SKM-1 (cell line): ENCODE measurements at regions not wholly inside any gene's neighbourhood (a gene's known extent, or its start where the extent isn't known, plus 50 kb on each side); places are given as distances from the start of the nearest gene placed in this dataset.
"Not testable (repeated sequence)": the region's sequence is repeated elsewhere in the genome, so short reads cannot be mapped to it uniquely, and the experiment has no call there.

Experiments
- DNase-seq: peaks from one replicate; lab custom pipeline; 2025; ENCODE audit not compliant: unreplicated experiment; lab: John Stamatoyannopoulos, UW

DNA sequence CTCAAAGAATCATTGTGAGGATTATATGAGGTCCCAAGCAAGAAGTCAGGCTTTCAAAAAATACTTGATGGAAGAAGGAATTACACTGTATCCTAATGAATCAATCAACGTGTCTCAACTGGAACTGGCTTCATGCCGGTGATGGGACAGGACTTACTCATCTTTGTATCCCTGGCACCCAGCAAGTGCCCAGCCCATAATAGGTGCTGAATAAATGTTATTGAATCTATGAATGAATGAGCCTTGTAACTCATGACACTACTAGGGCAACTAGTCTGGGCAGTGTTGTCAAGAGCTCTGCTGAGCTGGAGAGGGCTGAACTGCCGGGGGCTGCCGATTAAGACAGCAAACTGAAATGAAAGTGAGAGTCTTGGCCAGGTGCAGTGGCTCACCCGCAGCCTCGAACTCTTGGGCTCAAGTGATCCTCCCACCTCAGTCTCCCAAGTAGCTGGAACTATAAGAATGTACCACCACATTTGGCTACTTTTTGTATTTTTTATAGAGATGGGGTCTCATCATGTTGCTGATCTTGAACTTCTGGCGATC lies 87.2 kb upstream of the KIF5B start:
- DNase-seq = no peak

DNA sequence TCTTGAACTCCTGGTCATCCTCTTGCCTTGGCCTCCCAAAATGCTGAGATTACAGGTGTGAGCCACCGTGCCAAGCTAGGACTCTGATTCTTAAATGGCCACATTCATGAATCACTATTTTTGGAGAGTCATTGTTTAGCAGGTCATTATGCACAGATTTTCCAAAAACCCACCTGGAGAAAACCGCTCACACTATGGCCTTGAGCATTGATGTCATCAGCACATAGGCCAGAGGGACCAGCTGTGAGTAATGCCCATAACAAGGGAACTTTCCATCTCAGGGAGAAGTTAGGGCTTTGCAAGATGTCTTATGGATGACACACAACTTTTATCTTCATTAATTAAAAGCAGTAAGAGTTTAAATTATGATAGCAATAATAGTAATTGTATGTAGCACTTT lies 86.4 kb upstream of the KIF5B start:
- no peak for DNase-seq

DNA sequence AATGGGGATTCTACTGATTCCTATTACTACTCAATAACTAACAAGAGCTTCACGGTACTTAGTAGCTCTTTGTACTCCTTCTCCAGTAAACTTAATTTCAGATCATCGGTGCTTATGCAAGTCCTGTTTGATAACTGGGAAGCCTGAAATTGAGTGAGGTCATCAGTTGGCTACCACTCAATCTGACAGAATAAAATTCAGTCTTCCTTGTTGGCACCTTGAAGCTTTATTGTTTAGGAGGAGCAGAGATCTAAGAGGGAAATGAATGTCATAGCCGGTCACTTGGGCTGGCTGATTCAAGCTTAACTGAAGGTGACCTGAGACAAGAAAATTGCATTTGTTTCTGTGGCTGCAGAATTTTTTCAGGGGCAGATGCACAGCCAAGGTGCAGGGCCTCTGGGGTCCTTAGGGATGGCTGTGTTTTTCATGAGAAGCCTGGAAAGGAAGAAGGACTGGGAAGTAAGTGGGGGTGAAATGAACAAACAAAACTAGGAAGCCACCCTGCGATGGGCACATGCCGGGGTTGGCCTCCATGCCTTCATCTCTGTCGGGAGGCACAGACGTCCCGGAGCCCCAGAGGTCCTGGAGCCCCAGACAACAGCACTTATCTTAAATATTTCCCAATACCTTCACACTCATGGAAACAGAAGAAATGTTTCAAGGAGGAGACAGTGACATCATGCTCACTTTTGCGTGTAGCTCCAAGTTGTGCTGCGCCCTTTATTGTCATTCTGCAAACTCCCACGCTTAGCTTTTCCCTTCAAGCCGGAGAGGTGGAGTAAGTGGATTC lies 85.0 kb upstream of the KIF5B start:
- no peak for DNase-seq

DNA sequence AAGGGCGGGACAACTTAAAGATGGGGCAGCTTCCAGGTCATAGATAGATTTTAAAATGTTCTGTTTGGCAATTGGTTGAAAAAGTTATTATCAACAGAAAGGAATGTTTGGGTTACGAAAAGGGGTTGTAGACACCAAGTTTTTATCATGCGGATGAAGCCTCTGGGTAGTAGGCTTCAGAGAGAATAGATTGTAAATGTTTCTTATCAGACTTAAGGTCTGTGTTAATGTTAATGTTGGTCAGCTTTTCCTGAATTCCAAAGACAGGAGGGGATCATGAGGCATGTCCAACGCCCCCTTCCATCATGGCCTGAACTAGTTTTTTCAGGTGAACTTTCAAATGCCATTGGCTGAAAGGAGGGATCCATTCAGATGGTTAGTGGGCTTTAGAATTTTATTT lies 84.2 kb upstream of the KIF5B start:
- no peak for DNase-seq

DNA sequence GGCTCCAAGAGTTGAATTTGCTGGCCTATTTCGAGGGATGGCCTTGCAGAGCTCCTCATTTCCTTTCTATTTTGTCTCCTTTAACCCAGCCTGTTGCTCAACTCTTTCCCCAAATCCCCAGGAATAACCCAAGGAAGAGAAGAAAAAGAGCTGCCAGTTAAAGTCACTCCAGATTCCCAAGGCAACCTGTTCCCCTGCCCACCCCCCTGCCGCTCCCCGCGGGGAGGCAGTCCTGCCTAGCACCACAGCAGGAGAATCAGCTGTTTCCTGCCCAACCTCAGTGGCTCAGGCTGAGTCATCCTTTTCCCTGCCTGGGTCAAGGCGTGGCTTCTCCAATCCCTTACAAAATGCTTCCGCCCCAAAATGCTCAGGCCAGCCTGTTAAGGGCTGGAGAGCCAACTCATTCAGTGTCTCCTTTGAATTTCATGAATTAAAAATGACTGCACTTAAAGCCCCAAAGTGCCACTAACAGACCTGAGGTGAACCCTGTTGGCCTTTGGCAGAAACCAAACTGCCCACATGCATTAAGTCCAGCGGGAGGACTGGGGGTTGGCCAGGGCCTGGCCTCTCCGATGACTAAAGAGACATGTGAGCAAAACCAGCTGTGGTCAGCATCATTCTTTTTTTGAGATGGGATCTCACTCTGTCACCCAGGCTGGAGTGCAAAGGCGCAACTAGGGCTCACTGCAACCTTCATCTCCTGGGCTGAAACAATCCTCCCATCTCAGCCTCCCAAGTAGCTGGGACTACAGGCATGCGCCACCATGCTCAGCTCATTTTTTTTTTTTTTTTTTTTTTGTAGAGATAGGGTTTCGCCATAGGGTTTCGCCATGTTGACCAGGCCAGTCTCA lies 83.2 kb upstream of the KIF5B start:
- peak; percentile 4 for DNase-seq

DNA sequence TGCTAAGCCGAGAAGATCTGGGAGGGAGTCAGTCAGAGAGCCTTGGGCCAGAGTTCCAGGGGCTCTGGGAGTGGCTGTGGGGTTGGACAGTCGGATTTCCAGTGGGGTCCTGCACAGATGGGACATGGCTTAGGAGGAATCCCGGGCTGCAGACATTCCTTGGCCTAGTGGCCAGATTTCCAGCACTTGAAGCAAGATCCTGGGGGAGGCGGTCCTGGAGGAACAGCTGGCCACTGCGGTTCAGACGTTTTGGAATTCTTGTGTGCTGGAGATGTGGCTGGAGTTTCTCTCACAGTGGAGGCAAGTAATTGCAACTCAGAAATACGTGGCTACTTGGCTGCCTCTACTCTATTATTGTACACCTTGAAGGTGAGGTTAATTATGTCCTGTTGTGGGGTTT lies 80.7 kb upstream of the KIF5B start:
- DNase-seq = not testable (repeated sequence)

DNA sequence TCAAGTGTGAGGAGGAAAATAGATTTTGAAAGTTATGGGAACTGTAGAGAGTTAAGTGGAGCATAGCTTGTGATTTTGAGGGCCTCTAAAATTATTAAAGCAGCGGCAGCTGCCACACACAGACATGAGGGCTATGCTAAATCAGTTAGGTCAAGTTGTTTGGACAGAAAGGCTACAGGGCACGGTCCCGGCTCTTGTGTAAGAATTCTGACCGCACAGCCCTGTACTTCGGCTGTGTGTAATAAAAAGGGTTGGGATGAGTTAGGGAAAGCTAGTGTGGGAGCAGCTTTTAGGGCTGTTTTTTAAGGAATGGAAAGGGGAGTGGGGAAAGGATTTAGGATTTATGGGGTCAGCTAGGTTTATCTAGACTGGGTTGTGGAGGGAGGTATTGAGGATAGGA lies 79.6 kb upstream of the KIF5B start:
- not testable (repeated sequence) for DNase-seq

DNA sequence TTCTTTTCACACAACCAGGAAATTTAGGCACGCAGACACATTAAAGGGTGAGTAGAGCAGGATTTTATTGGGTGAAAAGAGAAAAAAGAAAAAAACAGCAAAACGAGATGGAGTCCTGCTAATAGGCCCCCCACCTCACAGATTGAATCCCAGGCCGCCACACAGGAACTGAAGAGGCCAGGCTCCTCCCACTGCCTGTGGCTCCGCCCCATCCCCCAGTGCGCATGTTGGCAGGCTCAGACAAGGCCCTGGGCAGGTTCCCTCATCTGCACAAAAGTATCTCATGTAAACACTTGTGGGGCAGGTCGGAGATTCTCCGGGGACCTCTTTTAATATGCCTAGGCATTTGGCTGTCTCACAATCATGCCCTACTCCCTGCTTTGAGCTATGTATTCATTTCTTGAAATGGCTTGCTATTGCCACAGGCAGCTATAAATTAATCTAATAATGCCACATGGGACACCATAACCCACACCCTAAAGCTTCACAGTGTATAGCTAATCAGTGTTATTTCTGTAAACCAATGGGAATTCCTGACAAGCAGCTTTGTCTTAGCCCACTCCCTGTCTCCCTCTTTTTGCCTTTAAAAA lies 76.2 kb upstream of the KIF5B start:
- DNase-seq = no peak

GRCh38 chr10:32131388-32131787 lies 75.2 kb upstream of the KIF5B start:
- no peak for DNase-seq

- no peak for DNase-seq
Measured at GRCh38 chr10:32130788-32131187, 74.6 kb upstream of the KIF5B start.

GRCh38 chr10:32125023-32125422 lies 68.8 kb upstream of the KIF5B start:
- DNase-seq = no peak

DNA sequence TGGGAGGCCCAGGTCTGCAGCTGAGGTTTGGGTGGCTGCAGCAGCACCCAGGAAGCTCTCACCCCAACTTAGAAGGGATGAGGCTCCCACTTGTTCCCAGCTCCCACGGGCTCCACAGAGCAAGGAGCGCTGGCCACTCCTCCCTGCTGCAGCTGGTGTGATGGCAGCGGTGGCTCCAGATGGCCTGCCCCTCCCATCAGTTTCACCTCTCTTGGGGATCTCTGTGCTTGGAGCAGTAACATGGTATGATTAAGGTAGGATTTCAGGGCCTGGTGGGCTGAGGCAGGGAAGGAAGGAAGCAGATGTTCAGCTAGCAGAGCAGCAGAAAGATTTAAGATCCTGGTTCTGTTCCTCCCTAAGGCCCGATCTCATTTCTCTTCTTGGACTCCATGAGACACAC lies 66.8 kb upstream of the KIF5B start:
- no peak for DNase-seq

DNA sequence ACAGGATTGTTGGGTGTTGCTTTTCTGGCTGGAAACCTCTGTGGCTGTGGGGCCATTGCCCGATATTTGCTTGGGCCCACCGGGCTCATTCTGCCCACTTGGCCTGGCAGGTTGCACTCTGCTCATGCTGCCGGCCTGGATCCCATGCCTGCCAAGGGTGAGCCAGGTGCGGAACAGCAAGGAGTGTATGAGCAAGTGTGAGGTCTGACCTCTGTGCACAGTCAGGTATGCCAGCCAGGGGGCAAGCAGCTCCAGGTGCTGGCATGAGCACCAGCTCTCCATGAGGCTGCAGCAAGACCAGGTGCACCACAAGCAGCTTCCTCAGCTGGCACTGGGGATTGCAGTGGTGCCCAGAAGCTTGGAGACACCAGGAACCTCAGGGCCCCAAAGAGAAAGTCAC lies 65.4 kb upstream of the KIF5B start:
- DNase-seq = no peak

- no peak for DNase-seq
Measured at GRCh38 chr10:32120147-32120546, 63.9 kb upstream of the KIF5B start.

DNA sequence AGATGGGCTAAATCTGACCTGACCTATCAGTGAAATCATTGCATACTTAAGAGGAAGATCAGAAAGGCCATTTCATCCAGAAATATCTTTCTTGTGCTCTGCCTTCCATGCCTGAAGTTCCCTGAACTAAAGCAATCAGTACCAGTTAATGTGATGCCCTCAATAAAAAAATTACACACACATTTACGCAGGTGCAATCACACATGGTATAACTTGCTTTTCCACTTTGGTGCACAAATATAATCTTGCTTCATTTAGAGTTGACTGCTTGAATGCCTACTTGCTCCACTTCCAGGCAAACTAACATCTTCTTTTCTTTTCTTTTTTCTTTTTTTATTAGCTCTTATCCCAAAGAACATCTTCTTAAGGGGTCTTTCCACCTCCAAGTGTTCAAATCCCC lies 58.3 kb upstream of the KIF5B start:
- no peak for DNase-seq

- DNase-seq = no peak
Measured at GRCh38 chr10:32112055-32112454, 55.8 kb upstream of the KIF5B start.

DNA sequence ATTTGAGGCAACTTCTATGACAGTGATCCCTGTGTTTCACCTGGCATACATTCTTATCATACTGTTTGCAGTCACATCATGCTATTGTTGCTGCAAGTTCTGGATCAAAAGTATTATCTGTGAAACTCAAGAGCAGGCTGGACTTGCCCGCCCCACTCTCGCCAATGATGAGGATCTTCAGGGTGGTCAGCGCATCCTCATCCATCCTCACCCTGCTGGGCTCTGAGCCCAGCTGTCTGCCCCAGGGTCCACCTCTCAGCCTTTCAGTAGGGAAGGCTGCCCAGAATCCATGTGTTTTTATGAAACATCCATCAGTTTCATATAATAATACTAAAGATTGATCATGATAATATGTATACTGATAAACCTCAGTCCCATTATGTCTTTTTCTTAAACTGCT lies 55.4 kb upstream of the KIF5B start:
- no peak for DNase-seq

- no peak for DNase-seq
Measured at GRCh38 chr10:32110790-32111189, 54.6 kb upstream of the KIF5B start.

DNA sequence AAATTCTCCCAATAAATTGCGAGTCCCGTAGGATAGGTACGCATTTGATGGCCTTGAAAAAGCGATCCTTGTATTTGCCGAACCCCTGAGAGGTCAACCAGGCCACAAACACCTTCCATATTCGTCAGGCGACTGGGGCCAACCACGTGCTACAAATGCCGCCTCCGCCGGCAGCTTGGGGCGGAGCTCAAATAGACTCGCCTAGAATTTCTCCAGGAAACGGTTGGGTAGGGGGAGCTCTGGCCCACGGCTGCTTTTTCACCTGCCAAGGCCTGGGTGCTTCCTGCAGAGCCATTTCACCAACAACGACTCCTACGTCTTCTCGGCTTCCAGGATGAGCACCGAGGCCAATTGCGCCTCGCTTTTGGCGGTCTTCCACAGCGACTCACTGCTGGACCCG lies 53.4 kb upstream of the KIF5B start:
- no peak for DNase-seq
